GM12878 (cell line): ENCODE measurements at regions not wholly inside any gene's neighbourhood (a gene's known extent, or its start where the extent isn't known, plus 50 kb on each side); places are given as distances from the start of the nearest gene placed in this dataset.

ENCODE experiments used
- ATAC-seq: fragments of 200-7000 bp; cut with Tn5 transposase; 3 replicates; pipeline ENCODE4 v1.9.1; 2020; ENCODE audit warnings: mild to moderate bottlenecking, moderate library complexity
- BruUV-seq: library from RNA; stranded (reverse); fragments of 400-500 nt; replicated peaks from 2 replicates; lab custom pipeline; 2021; lab: Mats Ljungman, UMichigan
- CTCF ChIA-PET: fragments of 300-600 bp; sonication (Branson Sonifier 250); formaldehyde crosslinking; extraction: SDS; loops from one replicate; lab custom pipeline; 2021; ENCODE audit warnings: inconsistent platforms; lab: Yijun Ruan, JAX
- POLR2A ChIA-PET: fragments of 350-600 bp; formaldehyde crosslinking; extraction: SDS; loops from one replicate; lab custom pipeline; 2021; ENCODE audit warnings: inconsistent platforms; lab: Charles Lee
- RAD21 ChIA-PET: fragments of 300-600 bp; sonication (Branson Sonifier 250); formaldehyde crosslinking; loops from one replicate; lab custom pipeline; 2023; ENCODE audit warnings: antibody characterized with exemption; ENCODE audit not compliant: unreplicated experiment; lab: Charles Lee
- SMC1A ChIA-PET: fragments of 300-600 bp; sonication (Branson Sonifier 250); formaldehyde crosslinking; loops from one replicate; lab custom pipeline; 2023; ENCODE audit not compliant: unreplicated experiment, uncharacterized antibody; lab: Charles Lee
- DNase-seq: peaks from one replicate; pipeline ENCODE4 v3.0.0-alpha.2; 2011; ENCODE audit warnings: low read depth, low spot score
- FAIRE-seq: peaks from 3 replicates; lab custom pipeline; 2011; peaks lifted over from hg19 to GRCh38; lab: Jason Lieb, UNC
- H2AFZ ChIP-seq: 2 replicates; pipeline ENCODE4 v1.6.0; 2011; ENCODE audit warnings: low read depth, low read length, control low read depth; ENCODE audit not compliant: control insufficient read depth
- H3K27ac ChIP-seq: 2 replicates; pipeline ENCODE4 v1.5.1; 2011; ENCODE audit warnings: control low read depth; ENCODE audit not compliant: control insufficient read depth, insufficient read depth
- H3K27me3 ChIP-seq, 2 experiments: replicated peaks in 1 of 2; 2 replicates each; pipeline versions ENCODE4 v1.6.0 to v1.6.1; 2011; ENCODE audit warnings: low read length in 1 of 2; ENCODE audit not compliant: control insufficient read depth in 2 of 2, insufficient read depth in 2 of 2
- H3K36me3 ChIP-seq, 2 experiments: 2 replicates each; pipeline ENCODE4 v1.5.1; 2011; ENCODE audit warnings: low read length in 1 of 2; ENCODE audit not compliant: control insufficient read depth in 2 of 2, insufficient read depth in 2 of 2
- H3K4me1 ChIP-seq: 2 replicates; pipeline ENCODE4 v1.6.1; 2011; ENCODE audit warnings: mild to moderate bottlenecking, low read length, moderate library complexity, mixed read lengths; ENCODE audit not compliant: control insufficient read depth, insufficient read depth
- H3K4me2 ChIP-seq: 2 replicates; pipeline ENCODE4 v1.6.0; 2011; ENCODE audit warnings: control low read depth; ENCODE audit not compliant: control insufficient read depth, insufficient read depth
- H3K4me3 ChIP-seq: fragments of 200-600 bp; sonication (generic); 2 replicates; pipeline ENCODE4 v1.5.1; 2016
- H3K79me2 ChIP-seq: 2 replicates; pipeline ENCODE4 v1.6.0; 2011; ENCODE audit warnings: low read length; ENCODE audit not compliant: control insufficient read depth, insufficient read depth
- H3K9ac ChIP-seq: 2 replicates; pipeline ENCODE4 v1.8.0; 2011; ENCODE audit warnings: low read length, control low read depth, mixed read lengths; ENCODE audit not compliant: control insufficient read depth, insufficient read depth
- H3K9me3 ChIP-seq: replicated peaks from 3 replicates; pipeline ENCODE4 v1.5.1; 2011; ENCODE audit warnings: mild to moderate bottlenecking, low read length; ENCODE audit not compliant: control insufficient read depth, insufficient read depth
- H4K20me1 ChIP-seq: 2 replicates; pipeline ENCODE4 v1.6.0; 2011; ENCODE audit not compliant: control insufficient read depth, insufficient read depth
- ATF3 ChIP-seq: IDR thresholded peaks from 2 replicates; pipeline ENCODE4 v1.6.1; 2011; ENCODE audit warnings: low read depth, mild to moderate bottlenecking, low read length, moderate library complexity, borderline replicate concordance; ENCODE audit errors: extremely low read depth
- BCL11A ChIP-seq: IDR thresholded peaks from 2 replicates; pipeline ENCODE4 v1.6.1; 2011; ENCODE audit warnings: low read depth, low read length
- GATAD2B ChIP-seq: fragments of 450-650 bp; conservative IDR thresholded peaks from 2 replicates; pipeline ENCODE4 v1.6.1; 2017; ENCODE audit warnings: low read depth, mild to moderate bottlenecking, moderate library complexity
- IKZF2 ChIP-seq, 2 experiments: fragments of 450-650 bp; IDR thresholded peaks; 2 replicates each; pipeline ENCODE4 v1.6.1; 2017; ENCODE audit warnings: mild to moderate bottlenecking in 2 of 2, moderate library complexity in 2 of 2
- JUNB ChIP-seq: IDR thresholded peaks from 2 replicates; pipeline ENCODE4 v1.6.1; 2016; ENCODE audit warnings: antibody characterized with exemption, mild to moderate bottlenecking
- SPI1 ChIP-seq: IDR thresholded peaks from 2 replicates; pipeline ENCODE4 v1.6.1; 2011; ENCODE audit warnings: low read depth, mild to moderate bottlenecking, low read length, moderate library complexity, borderline replicate concordance; ENCODE audit not compliant: insufficient read depth
- TCF12 ChIP-seq: IDR thresholded peaks from 2 replicates; pipeline ENCODE4 v1.6.1; 2011; ENCODE audit warnings: low read depth, mild to moderate bottlenecking, low read length
- YBX1 ChIP-seq: fragments of 450-650 bp; IDR thresholded peaks from 2 replicates; pipeline ENCODE4 v1.6.1; 2016; ENCODE audit warnings: antibody characterized with exemption
- WGBS: methylation state at CpG from one replicate; pipeline ENCODE4 v1.1.6; 2016; ENCODE audit warnings: low lambda C conversion rate; ENCODE audit not compliant: insufficient replicate concordance, insufficient coverage; ENCODE audit errors: missing lambda C conversion rate; 5-methylcytosine and 5-hydroxymethylcytosine counted together
- in situ Hi-C: fragments of 300-500 bp; cut with MboI; formaldehyde crosslinking; loops from 9 replicates; pipeline ENCODE4 v1.14.3; 2018; ENCODE audit warnings: mixed read lengths
- intact Hi-C: fragments of 100-400 bp; cut with micrococcal nuclease; formaldehyde crosslinking; loops from one replicate; pipeline ENCODE4 v1.14.2; 2022; ENCODE audit not compliant: unreplicated experiment
- TF ChIP-seq, protein P1 (sequence below): IDR thresholded peaks from 2 replicates; pipeline ENCODE4 v1.6.1; 2012; ENCODE audit warnings: low read depth, low read length, improper control_type of control experiment
- TF ChIP-seq, protein P2 (sequence below): fragments of 450-650 bp; IDR thresholded peaks from 2 replicates; pipeline ENCODE4 v1.6.1; 2017; ENCODE audit warnings: antibody characterized with exemption, mild to moderate bottlenecking, moderate library complexity
- TF ChIP-seq, protein P3 (sequence below): fragments of 450-650 bp; IDR thresholded peaks from 2 replicates; pipeline ENCODE4 v1.6.1; 2017; ENCODE audit warnings: mild to moderate bottlenecking, moderate library complexity

- no peaks in the 10 kb centered on the region for H3K79me2 ChIP-seq
- no peak overlapping the region for H3K4me2 ChIP-seq
- H3K36me3 ChIP-seq = no peaks in the 10 kb centered on the region
- no peaks in the 10 kb centered on the region for H3K4me1 ChIP-seq
- peaks cover 4 to 9% of the 10 kb centered on the region in 2 experiments for H3K27me3 ChIP-seq
- ChIA-PET CTCF (no interaction called here), RAD21 (no interaction called here), SMC1A (no interaction called here), POLR2A (no interaction called here)
- no peaks in the 10 kb centered on the region for H4K20me1 ChIP-seq
- intact Hi-C loops = loop anchor here (10.0 kb wide), 1 partner anchor 54 kb away; no protein-coding TSS in a partner anchor
- FAIRE-seq = no peak
- ATAC-seq = no peak
- no peak overlapping the region for H3K27ac ChIP-seq
- no peaks in the 10 kb centered on the region for H3K9me3 ChIP-seq
- no peak for TF ChIP-seq YBX1
- TF ChIP-seq BCL11A = no peak
- TF ChIP-seq, protein P1, sequence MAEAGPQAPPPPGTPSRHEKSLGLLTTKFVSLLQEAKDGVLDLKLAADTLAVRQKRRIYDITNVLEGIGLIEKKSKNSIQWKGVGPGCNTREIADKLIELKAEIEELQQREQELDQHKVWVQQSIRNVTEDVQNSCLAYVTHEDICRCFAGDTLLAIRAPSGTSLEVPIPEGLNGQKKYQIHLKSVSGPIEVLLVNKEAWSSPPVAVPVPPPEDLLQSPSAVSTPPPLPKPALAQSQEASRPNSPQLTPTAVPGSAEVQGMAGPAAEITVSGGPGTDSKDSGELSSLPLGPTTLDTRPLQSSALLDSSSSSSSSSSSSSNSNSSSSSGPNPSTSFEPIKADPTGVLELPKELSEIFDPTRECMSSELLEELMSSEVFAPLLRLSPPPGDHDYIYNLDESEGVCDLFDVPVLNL = no peak
- no peak for TF ChIP-seq IKZF2 (IDR thresholded peaks at IDR 0.05)
- no peak for TF ChIP-seq ATF3
- no peak for TF ChIP-seq SPI1
- TF ChIP-seq, protein P2, sequence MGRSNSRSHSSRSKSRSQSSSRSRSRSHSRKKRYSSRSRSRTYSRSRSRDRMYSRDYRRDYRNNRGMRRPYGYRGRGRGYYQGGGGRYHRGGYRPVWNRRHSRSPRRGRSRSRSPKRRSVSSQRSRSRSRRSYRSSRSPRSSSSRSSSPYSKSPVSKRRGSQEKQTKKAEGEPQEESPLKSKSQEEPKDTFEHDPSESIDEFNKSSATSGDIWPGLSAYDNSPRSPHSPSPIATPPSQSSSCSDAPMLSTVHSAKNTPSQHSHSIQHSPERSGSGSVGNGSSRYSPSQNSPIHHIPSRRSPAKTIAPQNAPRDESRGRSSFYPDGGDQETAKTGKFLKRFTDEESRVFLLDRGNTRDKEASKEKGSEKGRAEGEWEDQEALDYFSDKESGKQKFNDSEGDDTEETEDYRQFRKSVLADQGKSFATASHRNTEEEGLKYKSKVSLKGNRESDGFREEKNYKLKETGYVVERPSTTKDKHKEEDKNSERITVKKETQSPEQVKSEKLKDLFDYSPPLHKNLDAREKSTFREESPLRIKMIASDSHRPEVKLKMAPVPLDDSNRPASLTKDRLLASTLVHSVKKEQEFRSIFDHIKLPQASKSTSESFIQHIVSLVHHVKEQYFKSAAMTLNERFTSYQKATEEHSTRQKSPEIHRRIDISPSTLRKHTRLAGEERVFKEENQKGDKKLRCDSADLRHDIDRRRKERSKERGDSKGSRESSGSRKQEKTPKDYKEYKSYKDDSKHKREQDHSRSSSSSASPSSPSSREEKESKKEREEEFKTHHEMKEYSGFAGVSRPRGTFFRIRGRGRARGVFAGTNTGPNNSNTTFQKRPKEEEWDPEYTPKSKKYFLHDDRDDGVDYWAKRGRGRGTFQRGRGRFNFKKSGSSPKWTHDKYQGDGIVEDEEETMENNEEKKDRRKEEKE = no peak
- TF ChIP-seq, protein P3, sequence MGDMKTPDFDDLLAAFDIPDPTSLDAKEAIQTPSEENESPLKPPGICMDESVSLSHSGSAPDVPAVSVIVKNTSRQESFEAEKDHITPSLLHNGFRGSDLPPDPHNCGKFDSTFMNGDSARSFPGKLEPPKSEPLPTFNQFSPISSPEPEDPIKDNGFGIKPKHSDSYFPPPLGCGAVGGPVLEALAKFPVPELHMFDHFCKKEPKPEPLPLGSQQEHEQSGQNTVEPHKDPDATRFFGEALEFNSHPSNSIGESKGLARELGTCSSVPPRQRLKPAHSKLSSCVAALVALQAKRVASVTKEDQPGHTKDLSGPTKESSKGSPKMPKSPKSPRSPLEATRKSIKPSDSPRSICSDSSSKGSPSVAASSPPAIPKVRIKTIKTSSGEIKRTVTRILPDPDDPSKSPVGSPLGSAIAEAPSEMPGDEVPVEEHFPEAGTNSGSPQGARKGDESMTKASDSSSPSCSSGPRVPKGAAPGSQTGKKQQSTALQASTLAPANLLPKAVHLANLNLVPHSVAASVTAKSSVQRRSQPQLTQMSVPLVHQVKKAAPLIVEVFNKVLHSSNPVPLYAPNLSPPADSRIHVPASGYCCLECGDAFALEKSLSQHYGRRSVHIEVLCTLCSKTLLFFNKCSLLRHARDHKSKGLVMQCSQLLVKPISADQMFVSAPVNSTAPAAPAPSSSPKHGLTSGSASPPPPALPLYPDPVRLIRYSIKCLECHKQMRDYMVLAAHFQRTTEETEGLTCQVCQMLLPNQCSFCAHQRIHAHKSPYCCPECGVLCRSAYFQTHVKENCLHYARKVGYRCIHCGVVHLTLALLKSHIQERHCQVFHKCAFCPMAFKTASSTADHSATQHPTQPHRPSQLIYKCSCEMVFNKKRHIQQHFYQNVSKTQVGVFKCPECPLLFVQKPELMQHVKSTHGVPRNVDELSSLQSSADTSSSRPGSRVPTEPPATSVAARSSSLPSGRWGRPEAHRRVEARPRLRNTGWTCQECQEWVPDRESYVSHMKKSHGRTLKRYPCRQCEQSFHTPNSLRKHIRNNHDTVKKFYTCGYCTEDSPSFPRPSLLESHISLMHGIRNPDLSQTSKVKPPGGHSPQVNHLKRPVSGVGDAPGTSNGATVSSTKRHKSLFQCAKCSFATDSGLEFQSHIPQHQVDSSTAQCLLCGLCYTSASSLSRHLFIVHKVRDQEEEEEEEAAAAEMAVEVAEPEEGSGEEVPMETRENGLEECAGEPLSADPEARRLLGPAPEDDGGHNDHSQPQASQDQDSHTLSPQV = no peak
- TF ChIP-seq JUNB = no peak
- TF ChIP-seq GATAD2B = no peak
- TF ChIP-seq TCF12 = no peak
- no peak for DNase-seq
- H3K4me3 ChIP-seq = no peak overlapping the region
- no peak overlapping the region for H3K9ac ChIP-seq
- BruUV-seq = no TSS peak
- no peak overlapping the region for H2AFZ ChIP-seq
- WGBS = 38% methylated on average over 10 of the region's 11 CpGs
- in situ Hi-C loops = no loop called here
These were observed 147.7 kb downstream of the PTPN20 start for GRCh38 chr10:47058961-47059391.
